OCI-LY7 (cell line): ENCODE measurements at regions not wholly inside any gene's neighbourhood (a gene's known extent, or its start where the extent isn't known, plus 50 kb on each side); places are given as distances from the start of the nearest gene placed in this dataset. TPM values are rescaled to one million over a fixed set of nuclear protein-coding genes. Genes with fewer than 3 reads are reported as not detected.
"Not testable (repeated sequence)": the region's sequence is repeated elsewhere in the genome, so short reads cannot be mapped to it uniquely, and the experiment has no call there.

Experiments
- BruUV-seq: library from RNA; stranded (reverse); fragments of 400-500 nt; replicated peaks from 2 replicates; lab custom pipeline; 2021; lab: Mats Ljungman, UMichigan
- CTCF ChIA-PET: fragments of 300-600 bp; sonication (Branson Sonifier 250); formaldehyde crosslinking; loops from one replicate; lab custom pipeline; 2022; ENCODE audit warnings: antibody characterized with exemption; ENCODE audit not compliant: unreplicated experiment; lab: Charles Lee
- POLR2A ChIA-PET: fragments of 300-600 bp; sonication (Branson Sonifier 250); formaldehyde crosslinking; loops from one replicate; lab custom pipeline; 2022; ENCODE audit warnings: antibody characterized with exemption; lab: Charles Lee
- DNase-seq: peaks from one replicate; pipeline ENCODE4 v3.0.0-alpha.2; 2015; ENCODE audit warnings: low spot score
- H2AFZ ChIP-seq: fragments of 200-600 bp; sonication (generic), shearing (Covaris generic); 2 replicates; pipeline ENCODE4 v1.6.1; 2014; ENCODE audit warnings: mild to moderate bottlenecking, antibody characterized with exemption, low read length, moderate library complexity
- H3K27ac ChIP-seq: fragments of 200-600 bp; sonication (generic); 2 replicates; pipeline ENCODE4 v1.5.1; 2014; ENCODE audit warnings: mixed run types, low read depth, mild to moderate bottlenecking, moderate library complexity, low read length, inconsistent platforms; ENCODE audit not compliant: poor library complexity, severe bottlenecking
- H3K36me3 ChIP-seq: fragments of 200-600 bp; sonication (generic); 2 replicates; pipeline ENCODE4 v1.6.1; 2014; ENCODE audit warnings: mild to moderate bottlenecking, antibody characterized with exemption, low read length, moderate library complexity, mixed read lengths; ENCODE audit not compliant: insufficient read depth
- H3K4me1 ChIP-seq: fragments of 200-600 bp; sonication (generic); 2 replicates; pipeline ENCODE4 v1.5.1; 2014; ENCODE audit warnings: mild to moderate bottlenecking, low read length; ENCODE audit not compliant: insufficient read depth, poor library complexity, severe bottlenecking
- H3K4me2 ChIP-seq: fragments of 200-600 bp; sonication (generic); 2 replicates; pipeline ENCODE4 v1.6.1; 2014; ENCODE audit warnings: mild to moderate bottlenecking, low read length
- H3K4me3 ChIP-seq: fragments of 200-600 bp; sonication (generic); 2 replicates; pipeline ENCODE4 v1.5.1; 2014; ENCODE audit warnings: mild to moderate bottlenecking, low read depth, low read length; ENCODE audit not compliant: poor library complexity, severe bottlenecking
- H3K79me2 ChIP-seq: fragments of 200-600 bp; sonication (generic); 2 replicates; pipeline ENCODE4 v1.6.1; 2016; ENCODE audit warnings: low read depth, mild to moderate bottlenecking, low read length, moderate library complexity, mixed read lengths; ENCODE audit not compliant: insufficient read depth
- H3K9me2 ChIP-seq: fragments of 200-600 bp; sonication (generic); 2 replicates; pipeline ENCODE4 v1.6.1; 2016; ENCODE audit warnings: mild to moderate bottlenecking, low read length, mixed read lengths; ENCODE audit not compliant: insufficient read depth
- H3K9me3 ChIP-seq: fragments of 200-600 bp; sonication (generic); 2 replicates; pipeline ENCODE4 v1.6.1; 2014; ENCODE audit warnings: mild to moderate bottlenecking, mixed run types, low read length, mixed read lengths
- H4K20me1 ChIP-seq: fragments of 200-600 bp; sonication (generic); 2 replicates; pipeline ENCODE4 v1.6.1; 2014; ENCODE audit warnings: mild to moderate bottlenecking, antibody characterized with exemption, low read length, moderate library complexity, mixed read lengths; ENCODE audit not compliant: insufficient read depth
- intact Hi-C: fragments of 100-400 bp; cut with micrococcal nuclease; formaldehyde crosslinking; loops from one replicate; pipeline ENCODE4 v1.10.0; 2022; ENCODE audit not compliant: unreplicated experiment
- small RNA-seq: library from RNA; depleted of rRNA; stranded (forward); fragments of <200 nt; gene quantifications from one replicate; pipeline ENCODE3, GENCODE V24; 2014

DNA sequence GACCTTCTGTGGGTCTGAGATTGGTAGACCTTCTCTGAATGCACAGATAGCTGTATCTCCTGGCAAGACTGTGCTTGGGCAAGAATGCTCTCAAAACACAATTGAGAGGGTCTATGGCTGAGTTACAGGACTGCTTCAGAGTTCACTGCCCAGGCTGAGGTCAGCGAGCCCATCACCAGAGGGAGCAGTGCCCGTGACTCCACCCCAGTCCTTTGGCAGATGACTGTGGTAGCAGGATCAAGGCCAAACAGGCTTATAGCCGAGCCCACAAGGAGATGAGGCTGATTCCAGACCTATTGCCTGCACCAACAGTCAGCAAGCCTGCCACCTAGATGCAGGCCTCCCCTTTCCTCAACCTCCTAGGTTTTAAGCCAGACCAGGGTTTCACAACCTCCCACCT lies 89.4 kb downstream of the CHRFAM7A start:
- H3K4me3 ChIP-seq, H3K9me2 ChIP-seq, H3K9me3 ChIP-seq, CTCF ChIA-PET, H3K4me1 ChIP-seq, H3K4me2 ChIP-seq, H3K27ac ChIP-seq, POLR2A ChIA-PET, H2AFZ ChIP-seq, BruUV-seq, H3K79me2 ChIP-seq, DNase-seq, intact Hi-C loops, H4K20me1 ChIP-seq, H3K36me3 ChIP-seq: not testable (repeated sequence)

Small RNAs in the stretch of these regions (small RNA-seq; reads per million reads assigned to genes)
- gene RNU6-17P, result not detected
